OCI-LY1 (cell line): ENCODE measurements at regions not wholly inside any gene's neighbourhood (a gene's known extent, or its start where the extent isn't known, plus 50 kb on each side); places are given as distances from the start of the nearest gene placed in this dataset.

Experiments used
- H2AFZ ChIP-seq: fragments of 200-600 bp; sonication (generic), shearing (Covaris generic); 2 replicates; pipeline ENCODE4 v1.6.0; 2014; ENCODE audit warnings: antibody characterized with exemption, mild to moderate bottlenecking, low read length
- H3F3A ChIP-seq: fragments of 200-600 bp; sonication (generic), shearing (Covaris generic); 2 replicates; pipeline ENCODE4 v1.6.0; 2014; ENCODE audit warnings: mild to moderate bottlenecking, antibody characterized with exemption, low read length, moderate library complexity; ENCODE audit not compliant: insufficient read depth
- H3K27ac ChIP-seq: fragments of 200-600 bp; sonication (generic); 2 replicates; pipeline ENCODE4 v1.5.1; 2014; ENCODE audit warnings: low read length, mixed run types, mild to moderate bottlenecking, low read depth; ENCODE audit not compliant: poor library complexity, severe bottlenecking
- H3K27me3 ChIP-seq: fragments of 200-600 bp; sonication (generic); 2 replicates; pipeline ENCODE4 v1.6.0; 2014; ENCODE audit warnings: antibody characterized with exemption, mild to moderate bottlenecking, low read length, moderate library complexity; ENCODE audit not compliant: insufficient read depth
- H3K36me3 ChIP-seq: fragments of 200-600 bp; sonication (generic); 2 replicates; pipeline ENCODE4 v1.6.1; 2014; ENCODE audit warnings: mild to moderate bottlenecking, antibody characterized with exemption, low read length, moderate library complexity, mixed read lengths; ENCODE audit not compliant: insufficient read depth
- H3K4me1 ChIP-seq: fragments of 200-600 bp; sonication (generic); 2 replicates; pipeline ENCODE4 v1.5.1; 2014; ENCODE audit warnings: mild to moderate bottlenecking, low read length, moderate library complexity; ENCODE audit not compliant: insufficient read depth, severe bottlenecking
- H3K4me2 ChIP-seq: fragments of 200-600 bp; sonication (generic), shearing (Covaris generic); 2 replicates; pipeline ENCODE4 v1.6.1; 2014; ENCODE audit warnings: low read length
- H3K4me3 ChIP-seq: fragments of 200-600 bp; sonication (generic); 2 replicates; pipeline ENCODE4 v1.5.1; 2014; ENCODE audit warnings: low read length, low read depth, mild to moderate bottlenecking, mixed read lengths; ENCODE audit not compliant: poor library complexity, severe bottlenecking
- H3K79me2 ChIP-seq: fragments of 200-600 bp; shearing (Covaris generic); 2 replicates; pipeline ENCODE4 v1.6.1; 2016; ENCODE audit warnings: mixed run types, low read length, mixed read lengths; ENCODE audit not compliant: insufficient read depth
- H3K9ac ChIP-seq: fragments of 200-600 bp; sonication (generic), shearing (Covaris generic); 2 replicates; pipeline ENCODE4 v1.6.1; 2014; ENCODE audit warnings: mild to moderate bottlenecking, low read length, mixed read lengths
- H3K9me2 ChIP-seq: fragments of 200-600 bp; sonication (generic), shearing (Covaris generic); 2 replicates; pipeline ENCODE4 v1.6.1; 2014; ENCODE audit warnings: low read depth, mild to moderate bottlenecking, low read length, mixed read lengths
- H3K9me3 ChIP-seq: fragments of 200-600 bp; shearing (Covaris generic); 2 replicates; pipeline ENCODE4 v1.6.1; 2014; ENCODE audit warnings: low read length, mixed read lengths
- H4K20me1 ChIP-seq: fragments of 200-600 bp; sonication (generic), shearing (Covaris generic); 2 replicates; pipeline ENCODE4 v1.6.0; 2016; ENCODE audit warnings: mild to moderate bottlenecking, low read length; ENCODE audit not compliant: insufficient read depth
- CTCF ChIP-seq: fragments of 200-600 bp; sonication (generic), shearing (Covaris generic); IDR thresholded peaks from 2 replicates; pipeline ENCODE4 v1.5.1; 2017; ENCODE audit warnings: mild to moderate bottlenecking, antibody characterized with exemption, low read length, moderate library complexity, mixed read lengths
- EZH2 ChIP-seq: fragments of 200-600 bp; sonication (generic), shearing (Covaris generic); IDR thresholded peaks from 2 replicates; pipeline ENCODE4 v1.8.0; 2017; ENCODE audit warnings: borderline replicate concordance, mixed run types, mild to moderate bottlenecking, antibody characterized with exemption, low read length, moderate library complexity, mixed read lengths

- no peaks in the 10 kb centered on the region for H3K27me3 ChIP-seq
- no peak overlapping the region for H3K9ac ChIP-seq
- no peaks in the 10 kb centered on the region for H4K20me1 ChIP-seq
- H3K9me2 ChIP-seq, result no peaks in the 10 kb centered on the region
- no peak overlapping the region for H3K4me3 ChIP-seq
- H3K36me3 ChIP-seq, result no peaks in the 10 kb centered on the region
- no peaks in the 10 kb centered on the region for H3K4me1 ChIP-seq
- H3K79me2 ChIP-seq, result no peaks in the 10 kb centered on the region
- no peak overlapping the region for H2AFZ ChIP-seq
- H3K27ac ChIP-seq, result no peak overlapping the region
- no peak overlapping the region for H3K4me2 ChIP-seq
- no peaks in the 10 kb centered on the region for H3K9me3 ChIP-seq
- no peak for TF ChIP-seq CTCF
- no peak for TF ChIP-seq EZH2
- no peaks in the 10 kb centered on the region for H3F3A ChIP-seq
These were observed 362.3 kb downstream of the DMRTA1 start for GRCh38 chr9:22808876-22809275.

GRCh38 chr9:22809371-22809770, 362.7 kb downstream of the DMRTA1 start:
- TF ChIP-seq EZH2, result no peak
- no peak for TF ChIP-seq CTCF
- Histone ChIP-seq H3K4me3 (no peak overlapping the region), H3K79me2 (no peaks in the 10 kb centered on the region), H3K9me3 (no peaks in the 10 kb centered on the region), H3K4me1 (no peaks in the 10 kb centered on the region), H3K9me2 (no peaks in the 10 kb centered on the region), H2AFZ (no peak overlapping the region), H3K9ac (no peak overlapping the region), H3K27me3 (no peaks in the 10 kb centered on the region), H4K20me1 (no peaks in the 10 kb centered on the region), H3F3A (no peaks in the 10 kb centered on the region), H3K4me2 (no peak overlapping the region), H3K27ac (no peak overlapping the region), H3K36me3 (no peaks in the 10 kb centered on the region)

GRCh38 chr9:22813529-22813928, 366.9 kb downstream of the DMRTA1 start:
- Histone ChIP-seq H3K4me2 (no peak overlapping the region), H3K4me1 (no peaks in the 10 kb centered on the region), H3K9ac (no peak overlapping the region), H3K9me2 (no peaks in the 10 kb centered on the region), H2AFZ (no peak overlapping the region), H3K79me2 (no peaks in the 10 kb centered on the region), H3K4me3 (no peak overlapping the region), H3K36me3 (no peaks in the 10 kb centered on the region), H4K20me1 (no peaks in the 10 kb centered on the region), H3F3A (no peaks in the 10 kb centered on the region), H3K9me3 (no peaks in the 10 kb centered on the region), H3K27ac (no peak overlapping the region), H3K27me3 (no peaks in the 10 kb centered on the region)
- TF ChIP-seq EZH2 (no peak), CTCF (peak; percentile 47; the same call in 1 of the 2 replicates)
